GM18507 (cell line): ENCODE measurements at regions not wholly inside any gene's neighbourhood (a gene's known extent, or its start where the extent isn't known, plus 50 kb on each side); places are given as distances from the start of the nearest gene placed in this dataset.
A peak's percentile ranks its signal among the peaks of the same experiment; 100 is the strongest.

Experiments used
- DNase-seq: peaks from one replicate; pipeline ENCODE4 v3.0.0; 2011; ENCODE audit warnings: low read depth; ENCODE audit not compliant: insufficient read length; ENCODE audit errors: extremely low spot score
- FAIRE-seq: peaks from 2 replicates; lab custom pipeline; 2011; peaks lifted over from hg19 to GRCh38; lab: Jason Lieb, UNC

DNA sequence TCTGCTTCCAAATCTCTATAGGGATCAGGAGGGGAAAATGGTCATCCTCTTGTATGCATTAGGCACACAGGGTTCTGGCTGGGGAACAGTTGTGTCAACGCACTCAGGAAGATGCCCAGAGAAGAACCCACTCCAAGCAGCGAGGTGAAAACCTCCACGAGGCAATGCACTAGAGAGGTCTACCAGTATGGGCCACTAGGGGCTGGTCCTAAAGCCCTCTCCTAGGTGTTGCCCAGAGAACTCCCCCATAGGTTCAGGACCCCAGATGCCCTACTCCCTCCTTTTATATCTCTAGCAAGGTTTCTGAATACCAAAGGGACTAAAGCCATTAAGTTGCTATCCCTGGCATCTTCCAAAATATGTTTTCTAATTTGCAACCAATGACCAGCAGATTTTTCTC, 142.7 kb upstream of the NLGN4X start:
- no peak for FAIRE-seq
- DNase-seq, result no peak

DNA sequence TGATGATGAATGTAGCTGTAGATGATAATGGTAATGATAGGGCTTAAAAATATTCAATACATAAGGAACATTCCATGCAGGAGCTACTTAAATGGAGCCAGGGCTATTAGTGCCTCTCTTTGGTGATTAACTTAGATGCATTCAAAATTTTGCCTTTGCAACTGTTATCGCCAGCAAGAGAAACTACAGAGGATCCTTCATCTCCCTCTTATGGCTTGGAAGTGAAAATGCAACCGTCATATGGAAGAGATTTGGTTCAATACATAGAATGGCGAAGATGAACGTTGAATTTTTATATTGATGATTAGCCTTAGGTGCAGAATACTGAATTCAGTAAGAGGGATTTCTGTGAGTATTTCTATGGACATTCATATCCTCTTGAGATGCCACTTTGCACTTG, 134.5 kb upstream of the NLGN4X start:
- DNase-seq (no peak), FAIRE-seq (no peak)

DNA sequence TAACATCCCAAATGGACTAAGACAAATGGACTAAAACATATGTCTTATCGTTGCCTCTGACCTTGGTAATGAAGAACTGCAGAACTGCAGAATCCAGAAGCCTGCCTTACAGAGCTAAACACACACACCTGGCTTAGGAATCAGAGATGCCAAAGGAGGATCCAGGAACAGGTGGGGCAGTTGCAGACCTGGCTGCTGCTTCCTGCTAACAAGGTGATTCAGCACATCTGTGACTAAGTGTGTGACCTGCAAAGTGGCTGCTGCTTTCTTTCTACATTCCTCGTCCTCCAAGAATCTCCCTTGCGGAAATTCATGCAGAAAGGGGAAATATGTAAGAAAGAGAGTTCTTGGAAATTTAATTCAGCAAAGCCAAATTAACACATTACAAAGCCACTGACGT, 96.8 kb upstream of the NLGN4X start:
- no peak for DNase-seq
- no peak for FAIRE-seq

DNA sequence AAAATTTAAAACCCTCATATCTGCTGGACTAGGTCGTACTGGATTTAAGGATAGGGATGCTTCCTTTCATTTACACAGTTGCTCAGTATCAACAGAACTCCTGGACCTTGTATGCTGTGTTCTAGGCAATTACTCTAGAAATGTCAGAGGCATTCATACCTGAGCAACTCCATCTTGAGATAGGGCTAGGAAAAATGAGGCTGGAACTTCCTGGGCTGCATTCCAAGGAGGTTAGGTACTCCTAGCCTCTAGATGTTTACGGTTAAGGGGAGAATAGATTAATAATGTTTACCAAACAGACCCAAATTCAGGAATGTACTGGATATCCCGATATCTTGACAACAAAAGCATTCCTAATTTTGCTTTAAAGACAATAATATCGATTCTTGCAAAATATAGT, 84.7 kb upstream of the NLGN4X start:
- DNase-seq (no peak), FAIRE-seq (no peak)

DNA sequence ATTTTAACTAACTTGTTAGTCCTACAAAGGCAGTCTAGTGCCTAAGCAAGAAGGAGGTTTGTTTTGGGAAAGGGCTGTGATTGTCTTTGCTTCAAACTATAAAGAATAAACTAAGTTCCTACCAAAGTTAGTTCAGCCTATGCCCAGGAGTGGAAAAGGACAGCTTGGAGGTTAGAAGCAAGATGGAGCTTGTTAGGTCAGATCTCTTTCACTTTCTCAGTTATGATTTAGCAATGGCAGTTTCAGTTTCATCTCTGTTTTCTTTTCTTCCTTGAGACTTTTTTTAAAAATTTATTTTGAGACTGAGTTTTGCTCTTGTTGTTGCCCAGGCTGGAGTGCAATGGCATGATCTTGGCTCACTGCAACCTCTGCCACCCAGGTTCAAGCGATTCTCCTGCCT, 82.9 kb upstream of the NLGN4X start:
- FAIRE-seq (peak; percentile 44), DNase-seq (no peak)

DNA sequence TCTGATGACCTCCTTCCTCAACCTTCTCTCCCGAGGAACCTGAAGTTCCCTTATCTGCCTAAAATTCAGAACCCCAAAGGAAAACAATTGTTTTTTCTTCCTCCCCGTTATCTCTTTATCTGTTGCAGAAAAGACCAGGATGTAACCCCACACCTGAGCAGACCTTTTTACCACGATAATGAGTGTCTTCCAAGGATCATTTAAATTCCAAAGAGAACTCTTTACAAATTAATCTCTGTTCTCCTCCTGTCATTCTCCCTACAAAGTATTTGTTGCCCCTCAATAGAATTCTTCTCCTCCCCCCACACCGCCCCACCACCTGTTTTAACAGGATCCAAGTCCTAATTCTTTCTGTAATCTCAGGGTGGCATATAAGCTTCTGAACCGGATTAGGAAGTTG, 78.5 kb upstream of the NLGN4X start:
- FAIRE-seq (no peak), DNase-seq (no peak)

DNA sequence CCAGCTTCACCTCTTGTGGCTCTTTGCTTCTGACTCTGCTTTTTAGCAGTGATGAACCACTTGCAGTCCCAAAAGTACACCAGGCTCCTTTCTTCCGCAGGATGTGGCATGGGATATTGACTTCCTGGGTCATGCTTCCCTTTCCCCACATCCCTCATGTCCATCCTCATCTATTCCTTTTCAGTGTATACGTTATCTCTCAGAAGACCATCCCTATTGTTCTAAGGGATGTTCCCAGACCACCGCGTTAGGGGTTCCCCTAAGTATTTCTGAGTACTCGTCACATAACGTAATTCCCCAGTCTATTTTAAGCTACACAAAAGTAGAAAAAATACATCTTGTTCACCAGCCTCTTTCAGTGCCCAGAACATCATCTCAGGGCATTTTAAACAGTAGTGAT, 71.1 kb upstream of the NLGN4X start:
- DNase-seq (no peak), FAIRE-seq (no peak)

DNA sequence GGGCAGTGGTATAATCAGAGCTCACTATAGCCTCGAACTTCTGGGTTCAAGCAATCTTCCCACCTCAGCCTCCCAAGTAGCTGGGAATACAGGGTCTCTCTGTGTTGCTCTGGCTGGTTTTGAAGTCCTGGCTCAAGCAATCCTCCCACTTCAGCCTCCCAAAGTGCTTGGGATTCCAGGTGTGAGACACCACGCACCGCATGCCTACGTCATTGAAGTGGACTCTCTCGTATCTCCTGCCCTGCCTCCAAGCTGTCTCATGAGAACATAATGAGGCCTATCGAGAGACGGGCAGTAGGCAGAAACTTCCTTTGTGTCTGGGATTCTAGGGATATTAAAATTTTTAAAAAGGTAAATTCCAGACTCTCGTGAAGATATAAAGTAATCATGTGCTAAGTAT, 65.0 kb upstream of the NLGN4X start:
- DNase-seq (no peak), FAIRE-seq (no peak)

DNA sequence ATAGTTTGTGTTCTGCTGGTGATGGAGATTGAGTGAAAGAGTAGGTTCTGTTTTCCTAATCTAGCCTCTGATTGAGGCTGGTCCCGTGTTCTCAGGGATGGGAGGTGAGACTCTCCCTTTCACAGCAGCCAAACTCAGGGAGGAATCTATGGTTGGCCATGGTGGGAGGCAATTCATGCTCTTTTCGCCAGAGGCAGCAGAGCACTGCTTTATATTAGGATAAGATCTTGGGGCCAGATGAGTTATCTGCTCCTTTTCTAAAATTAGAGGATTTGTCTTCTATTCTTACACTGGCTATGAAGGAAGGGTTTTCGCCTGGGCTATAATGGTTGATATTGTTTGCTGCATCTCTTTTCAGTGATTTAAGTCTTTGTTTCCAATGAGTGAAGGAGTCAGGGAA, 63.9 kb upstream of the NLGN4X start:
- FAIRE-seq, result no peak
- DNase-seq, result no peak

DNA sequence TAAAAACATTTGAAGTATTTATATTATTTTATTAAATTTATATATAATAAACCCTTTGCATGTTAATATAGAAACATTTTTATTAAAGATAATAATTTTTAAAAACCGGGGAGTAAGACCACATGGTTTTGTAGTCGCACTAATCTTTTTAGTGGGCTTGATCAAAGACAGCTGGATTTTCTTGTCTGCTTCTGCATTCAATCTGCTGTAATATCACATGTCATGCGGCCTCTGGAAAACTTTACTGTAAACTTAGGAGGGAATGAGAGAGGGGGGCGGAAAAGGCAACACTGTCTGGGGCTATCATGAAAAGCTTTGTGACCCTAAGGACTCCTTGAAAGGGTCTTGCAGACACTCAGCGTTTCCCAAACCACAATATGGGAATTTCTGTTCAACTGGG, 62.8 kb upstream of the NLGN4X start:
- no peak for DNase-seq
- FAIRE-seq, result no peak

DNA sequence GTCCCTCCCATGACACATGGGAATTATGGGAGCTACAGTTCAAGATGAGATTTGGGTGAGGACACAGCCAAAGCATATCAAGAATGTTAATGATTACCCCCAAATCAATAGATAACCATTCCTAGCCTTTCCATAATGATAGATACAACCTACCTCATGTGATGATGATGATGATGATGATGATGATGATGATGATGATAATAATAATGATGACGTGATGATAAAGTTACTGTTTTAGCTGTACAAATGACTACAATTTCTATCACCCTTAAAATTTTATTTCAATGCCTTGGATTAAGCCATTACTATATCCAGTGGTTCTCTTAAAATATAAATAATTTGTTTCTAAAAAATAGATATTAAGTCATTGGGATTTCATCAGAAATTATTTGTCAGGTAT, 55.2 kb upstream of the NLGN4X start:
- FAIRE-seq, result no peak
- no peak for DNase-seq

DNA sequence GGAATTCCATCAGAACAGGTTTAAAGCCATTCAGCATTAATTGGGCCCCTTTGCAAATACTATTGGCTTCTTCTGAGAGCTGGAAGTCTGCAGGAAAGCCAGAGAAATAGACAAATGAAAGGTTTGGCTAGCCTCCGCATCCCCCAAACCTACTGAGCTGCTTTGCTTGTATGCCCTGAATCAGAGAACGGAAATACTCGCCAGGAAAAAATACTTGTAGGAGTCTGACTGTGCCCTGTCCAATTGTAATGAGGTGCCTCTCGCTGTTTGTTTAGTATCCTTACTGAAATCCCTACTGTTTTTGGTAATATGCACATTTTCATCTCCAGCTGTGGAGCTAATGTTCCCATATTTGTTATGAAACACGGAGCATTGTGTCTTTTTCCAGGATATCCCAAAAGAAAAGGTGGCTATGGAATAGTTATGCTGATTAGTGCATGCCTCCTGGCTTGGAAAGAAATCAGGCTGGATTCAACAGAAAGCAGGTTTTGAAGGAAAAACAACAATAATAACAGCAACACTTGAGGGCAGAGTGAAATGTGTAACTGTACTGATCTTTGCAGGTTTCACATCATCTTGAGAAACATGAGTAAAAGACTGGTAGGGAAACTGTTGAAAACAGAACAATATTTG, 50.7 kb upstream of the NLGN4X start:
- no peak for DNase-seq
- no peak for FAIRE-seq
